Astrocyte (in vitro differentiated cells and primary cell): ENCODE measurements at regions not wholly inside any gene's neighbourhood (a gene's known extent, or its start where the extent isn't known, plus 50 kb on each side); places are given as distances from the start of the nearest gene placed in this dataset.

Source experiments
- DNase-seq: peaks from one replicate; pipeline ENCODE4 v3.0.0-alpha.2; 2010; ENCODE audit warnings: low read depth
- FAIRE-seq: peaks from 2 replicates; lab custom pipeline; 2011; peaks lifted over from hg19 to GRCh38; lab: Jason Lieb, UNC
- H2AFZ ChIP-seq: 2 replicates; pipeline ENCODE4 v1.6.0; 2012; ENCODE audit warnings: low read depth, low read length, inconsistent platforms
- H3K27ac ChIP-seq: 2 replicates; pipeline ENCODE4 v1.5.1; 2011; ENCODE audit warnings: low read depth, low read length, inconsistent platforms
- H3K27me3 ChIP-seq: 2 replicates; pipeline ENCODE4 v1.6.0; 2011; ENCODE audit warnings: low read length, inconsistent platforms; ENCODE audit not compliant: insufficient read depth
- H3K36me3 ChIP-seq: 2 replicates; pipeline ENCODE4 v1.5.1; 2011; ENCODE audit warnings: low read length, inconsistent platforms; ENCODE audit not compliant: insufficient read depth
- H3K4me1 ChIP-seq: 2 replicates; pipeline ENCODE4 v1.5.1; 2011; ENCODE audit warnings: low read length, inconsistent platforms; ENCODE audit not compliant: insufficient read depth
- H3K4me2 ChIP-seq: 2 replicates; pipeline ENCODE4 v1.6.0; 2012; ENCODE audit warnings: low read length, inconsistent platforms
- H3K4me3 ChIP-seq: 2 replicates; pipeline ENCODE4 v1.5.1; 2011; ENCODE audit warnings: low read depth, mild to moderate bottlenecking, low read length, inconsistent platforms; ENCODE audit not compliant: insufficient read depth
- H3K79me2 ChIP-seq: 2 replicates; pipeline ENCODE4 v1.6.0; 2012; ENCODE audit warnings: mild to moderate bottlenecking, low read length, inconsistent platforms; ENCODE audit not compliant: insufficient read depth
- H3K9ac ChIP-seq: 2 replicates; pipeline ENCODE4 v1.6.0; 2012; ENCODE audit warnings: mild to moderate bottlenecking, low read length, inconsistent platforms
- H3K9me3 ChIP-seq: 2 replicates; pipeline ENCODE4 v1.5.1; 2012; ENCODE audit warnings: low read depth, mild to moderate bottlenecking, low read length, inconsistent platforms; ENCODE audit not compliant: insufficient read depth
- H4K20me1 ChIP-seq: 2 replicates; pipeline ENCODE4 v1.6.0; 2012; ENCODE audit warnings: low read length, inconsistent platforms; ENCODE audit not compliant: insufficient read depth
- H3K27ac Mint-ChIP-seq: one replicate; pipeline ENCODE4 v1.8.0; 2021; ENCODE audit warnings: mild to moderate bottlenecking, mixed read lengths; ENCODE audit not compliant: unreplicated experiment
- H3K27me3 Mint-ChIP-seq: one replicate; pipeline ENCODE4 v1.8.0; 2021; ENCODE audit warnings: low read depth, mixed read lengths; ENCODE audit not compliant: unreplicated experiment
- H3K36me3 Mint-ChIP-seq: one replicate; pipeline ENCODE4 v1.8.0; 2021; ENCODE audit warnings: low read depth, mixed read lengths; ENCODE audit not compliant: unreplicated experiment
- H3K4me1 Mint-ChIP-seq: one replicate; pipeline ENCODE4 v1.8.0; 2021; ENCODE audit warnings: low read depth, mixed read lengths; ENCODE audit not compliant: unreplicated experiment
- H3K4me3 Mint-ChIP-seq: one replicate; pipeline ENCODE4 v1.8.0; 2021; ENCODE audit warnings: mild to moderate bottlenecking, moderate library complexity, mixed read lengths; ENCODE audit not compliant: unreplicated experiment
- H3K9me3 Mint-ChIP-seq: one replicate; pipeline ENCODE4 v1.8.0; 2021; ENCODE audit warnings: mild to moderate bottlenecking, mixed read lengths; ENCODE audit not compliant: unreplicated experiment
- EZH2 ChIP-seq: IDR thresholded peaks from 2 replicates; pipeline ENCODE4 v1.6.1; 2012; ENCODE audit warnings: mild to moderate bottlenecking, low read length, inconsistent platforms; ENCODE audit not compliant: insufficient read depth
- TF ChIP-seq, protein P1 (sequence below): IDR thresholded peaks from 2 replicates; pipeline ENCODE4 v1.5.1; 2011; ENCODE audit warnings: low read depth, mild to moderate bottlenecking, inconsistent platforms, low read length, moderate library complexity; ENCODE audit not compliant: insufficient read depth

DNA sequence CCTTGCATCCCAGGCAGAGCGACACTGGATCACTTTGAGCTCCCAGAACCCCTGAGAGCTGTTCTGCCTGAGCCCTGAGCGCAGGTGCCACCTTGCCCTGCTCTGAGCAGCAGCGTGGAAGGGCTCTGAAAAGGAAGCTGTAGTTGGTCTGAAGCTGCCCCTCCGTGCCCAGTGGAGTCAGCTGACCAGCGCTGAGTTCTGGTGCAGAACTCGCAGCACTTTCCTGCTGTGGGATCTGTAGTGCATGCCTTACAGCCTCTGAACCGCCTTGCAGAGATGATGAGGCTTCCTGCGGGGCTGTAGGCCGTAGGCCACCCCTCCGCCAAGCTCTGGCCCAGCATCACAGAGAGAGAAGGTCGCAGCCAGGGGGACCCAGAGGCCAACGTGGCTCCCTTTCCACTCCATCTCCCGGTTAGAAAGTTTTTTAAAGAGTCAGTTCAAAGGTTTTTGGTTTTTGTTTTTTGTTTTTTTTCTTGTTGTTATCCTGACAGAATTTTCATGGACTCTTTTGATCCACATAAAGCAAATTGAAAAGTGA is 158.3 kb upstream of the CST7 start:
- Histone ChIP-seq H4K20me1 (no peaks in the 10 kb centered on the region), H2AFZ (no peak overlapping the region), H3K27me3 (no peaks in the 10 kb centered on the region), H3K4me3 (no peak overlapping the region), H3K9me3 (no peaks in the 10 kb centered on the region), H3K4me1 (peaks cover 2% of the 10 kb centered on the region), H3K27ac (no peak overlapping the region), H3K36me3 (no peaks in the 10 kb centered on the region), H3K9ac (no peak overlapping the region), H3K79me2 (no peaks in the 10 kb centered on the region), H3K4me2 (no peak overlapping the region)
- Mint-ChIP-seq H3K9me3 (no peaks in the 10 kb centered on the region), H3K36me3 (no peaks in the 10 kb centered on the region), H3K4me1 (peaks cover 10% of the 10 kb centered on the region), H3K27me3 (peaks cover 26% of the 10 kb centered on the region), H3K27ac (no peak overlapping the region), H3K4me3 (no peak overlapping the region)
- DNase-seq, result no peak
- no peak for FAIRE-seq
- TF ChIP-seq, protein P1, sequence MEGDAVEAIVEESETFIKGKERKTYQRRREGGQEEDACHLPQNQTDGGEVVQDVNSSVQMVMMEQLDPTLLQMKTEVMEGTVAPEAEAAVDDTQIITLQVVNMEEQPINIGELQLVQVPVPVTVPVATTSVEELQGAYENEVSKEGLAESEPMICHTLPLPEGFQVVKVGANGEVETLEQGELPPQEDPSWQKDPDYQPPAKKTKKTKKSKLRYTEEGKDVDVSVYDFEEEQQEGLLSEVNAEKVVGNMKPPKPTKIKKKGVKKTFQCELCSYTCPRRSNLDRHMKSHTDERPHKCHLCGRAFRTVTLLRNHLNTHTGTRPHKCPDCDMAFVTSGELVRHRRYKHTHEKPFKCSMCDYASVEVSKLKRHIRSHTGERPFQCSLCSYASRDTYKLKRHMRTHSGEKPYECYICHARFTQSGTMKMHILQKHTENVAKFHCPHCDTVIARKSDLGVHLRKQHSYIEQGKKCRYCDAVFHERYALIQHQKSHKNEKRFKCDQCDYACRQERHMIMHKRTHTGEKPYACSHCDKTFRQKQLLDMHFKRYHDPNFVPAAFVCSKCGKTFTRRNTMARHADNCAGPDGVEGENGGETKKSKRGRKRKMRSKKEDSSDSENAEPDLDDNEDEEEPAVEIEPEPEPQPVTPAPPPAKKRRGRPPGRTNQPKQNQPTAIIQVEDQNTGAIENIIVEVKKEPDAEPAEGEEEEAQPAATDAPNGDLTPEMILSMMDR, result no peak
- TF ChIP-seq EZH2, result no peak

DNA sequence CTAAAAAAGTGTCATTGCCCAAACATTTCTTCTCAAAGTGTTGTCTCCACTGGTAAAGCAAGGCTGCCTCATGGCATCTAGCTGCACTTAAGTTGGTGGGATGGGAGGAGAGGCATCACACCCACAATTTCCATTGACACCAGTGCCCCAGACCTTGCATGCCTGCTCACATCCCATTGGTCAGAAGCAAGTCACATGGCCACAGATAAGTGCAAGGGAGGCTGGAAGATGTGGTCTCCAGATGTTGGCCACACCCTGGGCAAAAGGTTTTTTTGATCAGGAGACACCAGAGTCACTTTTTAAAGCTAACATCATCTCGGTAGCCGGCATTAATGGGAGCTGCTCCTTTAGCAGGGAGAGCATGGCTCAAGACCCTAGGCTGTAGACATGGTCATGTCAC is 157.1 kb upstream of the CST7 start:
- Mint-ChIP-seq H3K4me1 (peaks cover 10% of the 10 kb centered on the region), H3K9me3 (no peaks in the 10 kb centered on the region), H3K4me3 (no peak overlapping the region), H3K36me3 (no peaks in the 10 kb centered on the region), H3K27me3 (peaks cover 23% of the 10 kb centered on the region), H3K27ac (no peak overlapping the region)
- no peak for DNase-seq
- no peak for FAIRE-seq
- no peaks in the 10 kb centered on the region for H3K36me3 ChIP-seq
- no peaks in the 10 kb centered on the region for H3K4me1 ChIP-seq
- no peak overlapping the region for H3K27ac ChIP-seq
- no peaks in the 10 kb centered on the region for H3K79me2 ChIP-seq
- no peaks in the 10 kb centered on the region for H3K27me3 ChIP-seq
- no peak for TF ChIP-seq EZH2
- TF ChIP-seq, protein P1, result no peak
- H4K20me1 ChIP-seq, result no peaks in the 10 kb centered on the region
- H3K4me2 ChIP-seq, result no peak overlapping the region
- H3K9ac ChIP-seq, result no peak overlapping the region
- no peak overlapping the region for H2AFZ ChIP-seq
- H3K4me3 ChIP-seq, result no peak overlapping the region
- no peaks in the 10 kb centered on the region for H3K9me3 ChIP-seq

DNA sequence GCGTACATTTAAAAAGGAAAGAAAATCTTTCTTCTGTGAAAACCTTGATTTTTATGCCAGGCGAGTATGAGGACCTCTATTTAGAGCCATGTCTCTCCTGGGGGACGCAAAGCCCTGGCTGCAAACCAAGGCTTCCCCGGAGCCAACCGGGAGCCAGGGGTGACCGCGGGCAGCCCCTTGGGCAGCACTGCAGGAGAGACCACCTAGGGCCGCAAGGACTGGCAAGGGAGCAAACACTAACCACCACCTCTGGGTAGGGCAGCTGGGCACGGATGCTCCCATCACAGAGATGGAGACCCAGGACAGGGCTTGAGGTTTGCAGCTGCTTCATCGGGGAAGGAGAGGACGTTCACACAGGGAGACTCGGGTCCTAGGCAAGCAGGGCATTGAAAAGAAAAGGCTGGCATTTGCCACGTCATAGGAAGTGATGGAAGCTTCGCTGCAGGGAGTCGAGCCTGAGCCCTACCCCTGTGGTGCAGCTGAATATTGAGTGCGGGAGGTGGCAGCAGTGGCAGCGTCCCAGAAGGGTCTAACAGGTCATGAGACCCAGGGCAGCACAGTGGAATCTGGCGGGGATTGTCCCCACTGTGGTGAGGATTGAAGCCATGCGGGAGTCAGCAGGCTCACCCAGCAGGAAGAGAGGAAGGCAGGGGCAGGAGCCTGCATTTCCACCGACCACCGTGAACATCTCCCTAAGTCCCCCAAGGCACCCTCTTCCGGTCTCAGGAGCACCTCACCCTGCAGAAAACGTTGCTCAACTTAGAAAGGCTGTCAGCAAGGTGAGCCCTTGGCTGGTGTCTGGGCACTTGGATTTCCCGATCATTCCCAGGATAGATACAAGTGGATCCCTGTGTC is 156.2 kb upstream of the CST7 start:
- no peak for DNase-seq

More for the DNA sequence above, 156.2 kb upstream of the CST7 start:
- FAIRE-seq, result no peak
- Histone ChIP-seq H3K9ac (no peak overlapping the region), H3K4me3 (no peak overlapping the region), H3K9me3 (no peaks in the 10 kb centered on the region), H3K4me1 (no peaks in the 10 kb centered on the region), H3K4me2 (no peak overlapping the region), H3K27me3 (no peaks in the 10 kb centered on the region), H3K27ac (no peak overlapping the region), H2AFZ (no peak overlapping the region), H3K79me2 (no peaks in the 10 kb centered on the region), H3K36me3 (no peaks in the 10 kb centered on the region), H4K20me1 (no peaks in the 10 kb centered on the region)
- H3K4me3 Mint-ChIP-seq, result no peak overlapping the region
- no peaks in the 10 kb centered on the region for H3K9me3 Mint-ChIP-seq
- H3K4me1 Mint-ChIP-seq, result peaks cover 10% of the 10 kb centered on the region
- H3K36me3 Mint-ChIP-seq, result no peaks in the 10 kb centered on the region
- no peak overlapping the region for H3K27ac Mint-ChIP-seq
- TF ChIP-seq, protein P1, result no peak
- no peak for TF ChIP-seq EZH2
- H3K27me3 Mint-ChIP-seq, result peaks cover 19% of the 10 kb centered on the region
